ENCODE measurements at regions not wholly inside any gene's neighbourhood (a gene's known extent, or its start where the extent isn't known, plus 50 kb on each side); places are given as distances from the start of the nearest gene placed in this dataset.

DNA sequence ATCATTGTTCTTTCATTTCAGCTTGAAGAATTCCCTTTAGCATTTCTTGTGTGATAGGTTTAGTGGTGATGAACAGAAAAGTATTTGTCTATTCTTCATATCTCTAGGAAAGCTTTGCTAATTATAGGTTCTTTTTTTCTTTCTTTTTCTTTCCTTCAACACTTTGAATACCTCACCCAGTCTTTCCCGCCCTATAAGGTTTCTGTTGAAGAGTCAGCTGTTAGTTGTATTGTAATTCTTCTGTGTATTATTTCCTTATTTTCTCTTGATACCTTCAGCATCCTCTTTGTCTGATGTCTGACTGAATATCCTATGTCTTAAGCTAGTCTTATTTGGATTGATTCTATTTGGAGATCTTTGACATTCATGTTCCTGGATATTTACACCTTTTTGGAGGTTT lies 1989.4 kb downstream of the PCDH9 start:
- Histone ChIP-seq H2BK12ac (ENCODE audit: insufficient read length, low read depth, low read length) (no peak overlapping the region), H4K8ac (replicated peaks; ENCODE audit: insufficient read length, low read depth, low read length) (no peak overlapping the region), H4K20me1 (ENCODE audit: control insufficient read depth, insufficient read depth, insufficient read length) (no peaks in the 10 kb centered on the region), H2AK5ac (ENCODE audit: insufficient read length, low read length) (no peak overlapping the region), H3K23ac (ENCODE audit: insufficient read length, low read depth, low read length) (no peak overlapping the region), H3K9me3 (ENCODE audit: control insufficient read depth, low read depth, low read length) (peaks cover 8% of the 10 kb centered on the region), H3K27ac (ENCODE audit: insufficient read length, low read depth, low read length) (no peak overlapping the region), H2BK20ac (ENCODE audit: low read depth, low read length, poor library complexity, severe bottlenecking) (no peak overlapping the region), H3K79me1 (ENCODE audit: insufficient read depth, low read depth, low read length, poor library complexity, severe bottlenecking) (no peaks in the 10 kb centered on the region), H3K4me1 (ENCODE audit: insufficient read depth, low read length) (no peaks in the 10 kb centered on the region), H3T11ph (ENCODE audit: low read length) (no peak overlapping the region), H4K91ac (ENCODE audit: insufficient read length, low read depth, low read length) (no peak overlapping the region), H2BK15ac (ENCODE audit: low read depth, low read length) (no peak overlapping the region), H3K23me2 (ENCODE audit: insufficient read length, low read depth, low read length, poor library complexity, severe bottlenecking) (no peaks in the 10 kb centered on the region), H3K4ac (ENCODE audit: low read depth, low read length) (no peak overlapping the region), H3K9ac (ENCODE audit: extremely low read depth, insufficient read length, low read length) (no peak overlapping the region), H3K79me2 (ENCODE audit: insufficient read depth, low read length) (no peaks in the 10 kb centered on the region), H3K18ac (ENCODE audit: insufficient read length, low read depth, low read length) (no peak overlapping the region), H2BK120ac (ENCODE audit: low read depth, low read length, poor library complexity, severe bottlenecking) (no peak overlapping the region), H4K5ac (ENCODE audit: insufficient read length, low read depth, low read length) (no peak overlapping the region), H2BK5ac (ENCODE audit: insufficient read length, low read length) (no peak overlapping the region), H3K14ac (ENCODE audit: insufficient read depth, low read length) (no peak overlapping the region), H2AFZ (ENCODE audit: low read length) (no peak overlapping the region), H3K56ac (ENCODE audit: insufficient read length, low read depth, low read length) (no peak overlapping the region), H3K4me2 (ENCODE audit: insufficient read depth, insufficient read length, low read length) (no peak overlapping the region), H3K27me3 (ENCODE audit: insufficient read depth, low read length) (no peaks in the 10 kb centered on the region)
- Mint-ChIP-seq H3K27ac (no peak overlapping the region), H3K27me3 (ENCODE audit: low read depth) (no peaks in the 10 kb centered on the region), H3K4me3 (no peak overlapping the region), H3K4me1 (peaks cover 11 to 12% of the 10 kb centered on the region in 2 experiments), H3K9me3 (peaks cover 12 to 22% of the 10 kb centered on the region in 2 experiments), H3K36me3 (ENCODE audit: insufficient read depth in 1 of 3, low read depth in 3 of 3) (peaks cover 9 to 13% (median 13%) of the 10 kb centered on the region in 3 experiments)
- DNase-seq: no peak
- no CpG with 5 or more reads among the region's 1 CpG for WGBS (ENCODE audit: extremely low coverage, insufficient read length, low lambda C conversion rate)
- TF ChIP-seq, protein P1, sequence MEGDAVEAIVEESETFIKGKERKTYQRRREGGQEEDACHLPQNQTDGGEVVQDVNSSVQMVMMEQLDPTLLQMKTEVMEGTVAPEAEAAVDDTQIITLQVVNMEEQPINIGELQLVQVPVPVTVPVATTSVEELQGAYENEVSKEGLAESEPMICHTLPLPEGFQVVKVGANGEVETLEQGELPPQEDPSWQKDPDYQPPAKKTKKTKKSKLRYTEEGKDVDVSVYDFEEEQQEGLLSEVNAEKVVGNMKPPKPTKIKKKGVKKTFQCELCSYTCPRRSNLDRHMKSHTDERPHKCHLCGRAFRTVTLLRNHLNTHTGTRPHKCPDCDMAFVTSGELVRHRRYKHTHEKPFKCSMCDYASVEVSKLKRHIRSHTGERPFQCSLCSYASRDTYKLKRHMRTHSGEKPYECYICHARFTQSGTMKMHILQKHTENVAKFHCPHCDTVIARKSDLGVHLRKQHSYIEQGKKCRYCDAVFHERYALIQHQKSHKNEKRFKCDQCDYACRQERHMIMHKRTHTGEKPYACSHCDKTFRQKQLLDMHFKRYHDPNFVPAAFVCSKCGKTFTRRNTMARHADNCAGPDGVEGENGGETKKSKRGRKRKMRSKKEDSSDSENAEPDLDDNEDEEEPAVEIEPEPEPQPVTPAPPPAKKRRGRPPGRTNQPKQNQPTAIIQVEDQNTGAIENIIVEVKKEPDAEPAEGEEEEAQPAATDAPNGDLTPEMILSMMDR (conservative IDR thresholded peaks at IDR 0.05): no peak
